Astrocyte (in vitro differentiated cells and primary cell): ENCODE measurements at regions not wholly inside any gene's neighbourhood (a gene's known extent, or its start where the extent isn't known, plus 50 kb on each side); places are given as distances from the start of the nearest gene placed in this dataset.
"Not testable (repeated sequence)": the region's sequence is repeated elsewhere in the genome, so short reads cannot be mapped to it uniquely, and the experiment has no call there.

Source experiments
- DNase-seq: peaks from one replicate; pipeline ENCODE4 v3.0.0-alpha.2; 2010; ENCODE audit warnings: low read depth
- FAIRE-seq: peaks from 2 replicates; lab custom pipeline; 2011; peaks lifted over from hg19 to GRCh38; lab: Jason Lieb, UNC
- H2AFZ ChIP-seq: 2 replicates; pipeline ENCODE4 v1.6.0; 2012; ENCODE audit warnings: low read depth, low read length, inconsistent platforms
- H3K27ac ChIP-seq: 2 replicates; pipeline ENCODE4 v1.5.1; 2011; ENCODE audit warnings: low read depth, low read length, inconsistent platforms
- H3K27me3 ChIP-seq: 2 replicates; pipeline ENCODE4 v1.6.0; 2011; ENCODE audit warnings: low read length, inconsistent platforms; ENCODE audit not compliant: insufficient read depth
- H3K36me3 ChIP-seq: 2 replicates; pipeline ENCODE4 v1.5.1; 2011; ENCODE audit warnings: low read length, inconsistent platforms; ENCODE audit not compliant: insufficient read depth
- H3K4me1 ChIP-seq: 2 replicates; pipeline ENCODE4 v1.5.1; 2011; ENCODE audit warnings: low read length, inconsistent platforms; ENCODE audit not compliant: insufficient read depth
- H3K4me2 ChIP-seq: 2 replicates; pipeline ENCODE4 v1.6.0; 2012; ENCODE audit warnings: low read length, inconsistent platforms
- H3K4me3 ChIP-seq: 2 replicates; pipeline ENCODE4 v1.5.1; 2011; ENCODE audit warnings: low read depth, mild to moderate bottlenecking, low read length, inconsistent platforms; ENCODE audit not compliant: insufficient read depth
- H3K79me2 ChIP-seq: 2 replicates; pipeline ENCODE4 v1.6.0; 2012; ENCODE audit warnings: mild to moderate bottlenecking, low read length, inconsistent platforms; ENCODE audit not compliant: insufficient read depth
- H3K9ac ChIP-seq: 2 replicates; pipeline ENCODE4 v1.6.0; 2012; ENCODE audit warnings: mild to moderate bottlenecking, low read length, inconsistent platforms
- H3K9me3 ChIP-seq: 2 replicates; pipeline ENCODE4 v1.5.1; 2012; ENCODE audit warnings: low read depth, mild to moderate bottlenecking, low read length, inconsistent platforms; ENCODE audit not compliant: insufficient read depth
- H4K20me1 ChIP-seq: 2 replicates; pipeline ENCODE4 v1.6.0; 2012; ENCODE audit warnings: low read length, inconsistent platforms; ENCODE audit not compliant: insufficient read depth
- H3K27ac Mint-ChIP-seq: one replicate; pipeline ENCODE4 v1.8.0; 2021; ENCODE audit warnings: mild to moderate bottlenecking, mixed read lengths; ENCODE audit not compliant: unreplicated experiment
- H3K27me3 Mint-ChIP-seq: one replicate; pipeline ENCODE4 v1.8.0; 2021; ENCODE audit warnings: low read depth, mixed read lengths; ENCODE audit not compliant: unreplicated experiment
- H3K36me3 Mint-ChIP-seq: one replicate; pipeline ENCODE4 v1.8.0; 2021; ENCODE audit warnings: low read depth, mixed read lengths; ENCODE audit not compliant: unreplicated experiment
- H3K4me1 Mint-ChIP-seq: one replicate; pipeline ENCODE4 v1.8.0; 2021; ENCODE audit warnings: low read depth, mixed read lengths; ENCODE audit not compliant: unreplicated experiment
- H3K4me3 Mint-ChIP-seq: one replicate; pipeline ENCODE4 v1.8.0; 2021; ENCODE audit warnings: mild to moderate bottlenecking, moderate library complexity, mixed read lengths; ENCODE audit not compliant: unreplicated experiment
- H3K9me3 Mint-ChIP-seq: one replicate; pipeline ENCODE4 v1.8.0; 2021; ENCODE audit warnings: mild to moderate bottlenecking, mixed read lengths; ENCODE audit not compliant: unreplicated experiment
- CTCF ChIP-seq: IDR thresholded peaks from 2 replicates; pipeline ENCODE4 v1.5.1; 2011; ENCODE audit warnings: low read depth, mild to moderate bottlenecking, inconsistent platforms, low read length, moderate library complexity; ENCODE audit not compliant: insufficient read depth
- EZH2 ChIP-seq: IDR thresholded peaks from 2 replicates; pipeline ENCODE4 v1.6.1; 2012; ENCODE audit warnings: mild to moderate bottlenecking, low read length, inconsistent platforms; ENCODE audit not compliant: insufficient read depth

GRCh38 chr4:174387721-174388120 lies 104.0 kb downstream of the CEP44 start:
- H3K79me2 ChIP-seq = no peaks in the 10 kb centered on the region
- H4K20me1 ChIP-seq = no peaks in the 10 kb centered on the region
- H3K27ac Mint-ChIP-seq = no peak overlapping the region
- H3K27me3 Mint-ChIP-seq = no peaks in the 10 kb centered on the region
- no peak overlapping the region for H3K9ac ChIP-seq
- no peak overlapping the region for H3K4me3 Mint-ChIP-seq
- FAIRE-seq (no peak), DNase-seq (no peak)
- H3K4me1 Mint-ChIP-seq = no peaks in the 10 kb centered on the region
- H3K36me3 ChIP-seq = no peaks in the 10 kb centered on the region
- no peak overlapping the region for H2AFZ ChIP-seq
- no peaks in the 10 kb centered on the region for H3K27me3 ChIP-seq
- H3K9me3 Mint-ChIP-seq = no peaks in the 10 kb centered on the region
- no peaks in the 10 kb centered on the region for H3K9me3 ChIP-seq
- H3K4me3 ChIP-seq = no peak overlapping the region
- H3K4me2 ChIP-seq = no peak overlapping the region
- no peaks in the 10 kb centered on the region for H3K4me1 ChIP-seq
- TF ChIP-seq EZH2 (no peak), CTCF (no peak)
- no peak overlapping the region for H3K27ac ChIP-seq
- H3K36me3 Mint-ChIP-seq = peaks cover 2% of the 10 kb centered on the region

- no peaks in the 10 kb centered on the region for H3K4me1 Mint-ChIP-seq
- Histone ChIP-seq H3K9ac (no peak overlapping the region), H3K9me3 (no peaks in the 10 kb centered on the region), H3K4me3 (no peak overlapping the region), H3K27ac (no peak overlapping the region), H3K79me2 (no peaks in the 10 kb centered on the region), H4K20me1 (no peaks in the 10 kb centered on the region), H3K27me3 (no peaks in the 10 kb centered on the region), H2AFZ (no peak overlapping the region), H3K4me1 (no peaks in the 10 kb centered on the region), H3K4me2 (no peak overlapping the region), H3K36me3 (no peaks in the 10 kb centered on the region)
- H3K4me3 Mint-ChIP-seq = no peak overlapping the region
- no peaks in the 10 kb centered on the region for H3K9me3 Mint-ChIP-seq
- DNase-seq = no peak
- no peak overlapping the region for H3K27ac Mint-ChIP-seq
- H3K27me3 Mint-ChIP-seq = no peaks in the 10 kb centered on the region
- peaks cover 2% of the 10 kb centered on the region for H3K36me3 Mint-ChIP-seq
- no peak for FAIRE-seq
- TF ChIP-seq EZH2 = no peak
- no peak for TF ChIP-seq CTCF
Observed at GRCh38 chr4:174387143-174387542, 103.4 kb downstream of the CEP44 start.

- FAIRE-seq = no peak
- Histone ChIP-seq H3K4me1 (no peaks in the 10 kb centered on the region), H3K4me3 (no peak overlapping the region), H3K9ac (no peak overlapping the region), H3K9me3 (no peaks in the 10 kb centered on the region), H3K36me3 (no peaks in the 10 kb centered on the region), H4K20me1 (no peaks in the 10 kb centered on the region), H3K27ac (no peak overlapping the region), H3K27me3 (no peaks in the 10 kb centered on the region), H3K79me2 (no peaks in the 10 kb centered on the region), H3K4me2 (no peak overlapping the region), H2AFZ (no peak overlapping the region)
- Mint-ChIP-seq H3K27ac (no peak overlapping the region), H3K4me1 (no peaks in the 10 kb centered on the region), H3K4me3 (no peak overlapping the region), H3K27me3 (no peaks in the 10 kb centered on the region), H3K9me3 (no peaks in the 10 kb centered on the region), H3K36me3 (peaks cover 2% of the 10 kb centered on the region)
- no peak for TF ChIP-seq EZH2
- TF ChIP-seq CTCF = no peak
- DNase-seq = no peak
Observed at GRCh38 chr4:174383783-174384182, 100.1 kb downstream of the CEP44 start.

GRCh38 chr4:174382938-174383605 lies 99.4 kb downstream of the CEP44 start:
- H3K4me1 ChIP-seq, H3K4me3 ChIP-seq, H3K27ac ChIP-seq, H3K4me3 Mint-ChIP-seq, H3K9ac ChIP-seq, H3K27ac Mint-ChIP-seq, H3K4me2 ChIP-seq, H3K36me3 Mint-ChIP-seq, H3K79me2 ChIP-seq, H3K4me1 Mint-ChIP-seq, H3K36me3 ChIP-seq, H3K9me3 Mint-ChIP-seq, DNase-seq, H3K27me3 ChIP-seq, H4K20me1 ChIP-seq, H2AFZ ChIP-seq, H3K27me3 Mint-ChIP-seq, FAIRE-seq, H3K9me3 ChIP-seq: not testable (repeated sequence)
